WERI-Rb-1 (cell line): ENCODE measurements at regions not wholly inside any gene's neighbourhood (a gene's known extent, or its start where the extent isn't known, plus 50 kb on each side); places are given as distances from the start of the nearest gene placed in this dataset.

Experiments used
- DNase-seq: peaks from one replicate; pipeline ENCODE4 v3.0.0-alpha.2; 2020
- H3K27ac ChIP-seq: fragments of 250-450 bp; sonication (Bioruptor Pico); 2 replicates; pipeline ENCODE4 v1.5.1; 2020; ENCODE audit warnings: mild to moderate bottlenecking, moderate library complexity
- H3K27me3 ChIP-seq: fragments of 250-450 bp; sonication (Bioruptor Pico); 2 replicates; pipeline ENCODE4 v1.5.1; 2021; ENCODE audit warnings: mild to moderate bottlenecking, low read depth, moderate library complexity; ENCODE audit not compliant: insufficient read depth, severe bottlenecking
- H3K36me3 ChIP-seq: fragments of 250-450 bp; sonication (Bioruptor Pico); 2 replicates; pipeline ENCODE4 v1.5.1; 2020; ENCODE audit warnings: mild to moderate bottlenecking, moderate library complexity
- H3K4me3 ChIP-seq: 2 replicates; pipeline ENCODE4 v1.5.1; 2011; ENCODE audit warnings: low read depth, mild to moderate bottlenecking, control low read depth, low read length
- H3K9me3 ChIP-seq: fragments of 250-450 bp; sonication (Bioruptor Pico); 2 replicates; pipeline ENCODE4 v1.5.1; 2021; ENCODE audit warnings: mild to moderate bottlenecking, moderate library complexity; ENCODE audit not compliant: severe bottlenecking
- CTCF ChIP-seq: IDR thresholded peaks from 2 replicates; pipeline ENCODE4 v1.5.1; 2011; ENCODE audit warnings: low read depth, mild to moderate bottlenecking, control low read depth, inconsistent platforms, low read length

DNA sequence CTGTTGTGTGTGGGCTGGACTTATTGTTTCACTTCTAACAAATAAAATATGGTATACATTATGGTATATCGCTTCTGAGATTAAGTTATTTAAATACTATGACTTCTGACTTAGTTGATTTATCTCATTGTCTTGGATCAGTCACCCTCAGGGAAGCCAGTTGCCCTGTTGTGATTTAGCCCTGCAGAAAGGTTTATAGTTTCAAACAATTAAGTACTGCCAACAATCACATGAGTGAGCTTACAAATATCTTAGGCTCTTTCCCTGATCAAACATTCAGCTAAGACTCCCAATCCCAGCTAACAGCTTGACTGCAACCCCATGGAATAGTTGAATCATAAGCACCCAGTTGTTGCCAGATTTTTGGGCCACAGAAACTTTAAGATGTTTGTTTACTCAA lies 85.4 kb downstream of the MAGEC1 start:
- Histone ChIP-seq H3K27ac (no peak overlapping the region), H3K36me3 (no peaks in the 10 kb centered on the region), H3K4me3 (no peak overlapping the region), H3K27me3 (peaks cover 31% of the 10 kb centered on the region), H3K9me3 (no peaks in the 10 kb centered on the region)
- DNase-seq = no peak
- TF ChIP-seq CTCF = no peak

DNA sequence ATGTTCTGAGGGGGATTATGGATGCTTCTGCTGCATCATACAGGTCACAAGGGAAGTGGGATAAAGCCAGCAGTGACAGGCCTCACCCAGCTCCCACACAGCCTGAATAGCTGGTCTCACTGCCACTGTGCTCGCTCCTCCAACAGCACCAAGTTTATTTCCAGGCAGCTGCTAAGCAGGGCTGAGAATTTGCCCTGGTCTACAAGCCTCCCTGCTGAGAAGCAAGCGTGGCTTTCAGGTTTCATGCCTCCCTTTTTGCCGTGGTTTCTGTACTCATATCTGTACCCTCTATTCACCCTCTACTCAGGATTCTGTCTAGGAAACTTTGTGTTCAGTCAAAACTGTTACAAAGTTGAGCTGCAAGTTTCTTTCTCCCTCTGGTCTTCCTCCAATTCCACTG lies 78.6 kb downstream of the MAGEC1 start:
- no peak for TF ChIP-seq CTCF
- H3K27ac ChIP-seq = no peak overlapping the region
- H3K36me3 ChIP-seq = no peaks in the 10 kb centered on the region
- DNase-seq = no peak
- no peak overlapping the region for H3K4me3 ChIP-seq
- no peaks in the 10 kb centered on the region for H3K9me3 ChIP-seq
- H3K27me3 ChIP-seq = peaks cover 5% of the 10 kb centered on the region

- DNase-seq = no peak
- no peak overlapping the region for H3K4me3 ChIP-seq
- no peaks in the 10 kb centered on the region for H3K9me3 ChIP-seq
- no peak overlapping the region for H3K27ac ChIP-seq
- peaks cover 15% of the 10 kb centered on the region for H3K27me3 ChIP-seq
- no peak for TF ChIP-seq CTCF
- H3K36me3 ChIP-seq = no peaks in the 10 kb centered on the region
Measured at GRCh38 chrX:141975839-141976238, 72.1 kb downstream of the MAGEC1 start.

- no peaks in the 10 kb centered on the region for H3K36me3 ChIP-seq
- H3K9me3 ChIP-seq = no peaks in the 10 kb centered on the region
- peaks cover 21% of the 10 kb centered on the region for H3K27me3 ChIP-seq
- H3K4me3 ChIP-seq = no peak overlapping the region
- H3K27ac ChIP-seq = no peak overlapping the region
- DNase-seq = no peak
- TF ChIP-seq CTCF = no peak
Measured at GRCh38 chrX:141969706-141970105, 66.0 kb downstream of the MAGEC1 start.

DNA sequence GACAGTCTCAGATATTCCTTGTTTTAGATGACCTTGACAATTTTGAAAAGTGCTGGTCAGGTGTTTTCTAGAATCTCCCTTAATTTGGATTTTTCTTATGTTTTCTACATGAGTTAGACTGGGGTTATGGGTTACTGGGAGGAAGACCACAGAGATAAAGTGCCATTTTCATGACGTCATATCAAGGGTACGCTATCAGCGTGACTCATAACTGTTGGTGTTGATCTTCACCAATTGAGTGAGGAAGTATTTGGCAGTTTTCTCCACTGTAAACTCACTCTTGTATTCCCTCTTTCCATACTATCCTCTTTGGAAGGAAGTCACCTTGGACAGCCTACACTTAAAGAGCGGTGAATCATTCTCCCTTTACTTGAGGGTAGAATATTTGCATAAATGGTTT lies 56.9 kb downstream of the MAGEC1 start:
- Histone ChIP-seq H3K9me3 (no peaks in the 10 kb centered on the region), H3K4me3 (no peak overlapping the region), H3K36me3 (no peaks in the 10 kb centered on the region), H3K27me3 (peaks cover 18% of the 10 kb centered on the region), H3K27ac (no peak overlapping the region)
- no peak for TF ChIP-seq CTCF
- no peak for DNase-seq
